ENCODE measurements at regions not wholly inside any gene's neighbourhood (a gene's known extent, or its start where the extent isn't known, plus 50 kb on each side); places are given as distances from the start of the nearest gene placed in this dataset.

GRCh38 chr10:131626274-131626673, 274.5 kb upstream of the PPP2R2D start:
- H3K36me3 ChIP-seq (ENCODE audit: control insufficient read depth, insufficient read depth, low read length): no peaks in the 10 kb centered on the region

GRCh38 chr10:131629026-131629770, 271.6 kb upstream of the PPP2R2D start:
- no peak overlapping the region for H3K27ac ChIP-seq (ENCODE audit: low read length)
- H3K4me1 ChIP-seq (ENCODE audit: control insufficient read depth, insufficient read depth, low read length): no peaks in the 10 kb centered on the region
- H3K27me3 ChIP-seq (ENCODE audit: control insufficient read depth, insufficient read depth, low read length): no peaks in the 10 kb centered on the region
- DNase-seq: no peak
- H3K4me3 ChIP-seq (ENCODE audit: low read length): no peak overlapping the region
- no CpG with 5 or more reads among the region's 4 CpGs for WGBS (ENCODE audit: insufficient coverage, low lambda C conversion rate)
- peaks cover 18% of the 10 kb centered on the region for H3K9me3 ChIP-seq (ENCODE audit: control insufficient read depth, low read depth, low read length)
- H3K36me3 ChIP-seq (ENCODE audit: control insufficient read depth, insufficient read depth, low read length): no peaks in the 10 kb centered on the region

More at GRCh38 chr10:131626274-131626673, 274.5 kb upstream of the PPP2R2D start:
- Histone ChIP-seq H3K27ac (ENCODE audit: low read length) (no peak overlapping the region), H3K4me3 (ENCODE audit: low read length) (no peak overlapping the region), H3K4me1 (ENCODE audit: control insufficient read depth, insufficient read depth, low read length) (no peaks in the 10 kb centered on the region), H3K9me3 (ENCODE audit: control insufficient read depth, low read depth, low read length) (peaks cover 13% of the 10 kb centered on the region), H3K27me3 (ENCODE audit: control insufficient read depth, insufficient read depth, low read length) (no peaks in the 10 kb centered on the region)
- no peak for DNase-seq
- WGBS (ENCODE audit: insufficient coverage, low lambda C conversion rate): no CpG with 5 or more reads among the region's 11 CpGs

DNA sequence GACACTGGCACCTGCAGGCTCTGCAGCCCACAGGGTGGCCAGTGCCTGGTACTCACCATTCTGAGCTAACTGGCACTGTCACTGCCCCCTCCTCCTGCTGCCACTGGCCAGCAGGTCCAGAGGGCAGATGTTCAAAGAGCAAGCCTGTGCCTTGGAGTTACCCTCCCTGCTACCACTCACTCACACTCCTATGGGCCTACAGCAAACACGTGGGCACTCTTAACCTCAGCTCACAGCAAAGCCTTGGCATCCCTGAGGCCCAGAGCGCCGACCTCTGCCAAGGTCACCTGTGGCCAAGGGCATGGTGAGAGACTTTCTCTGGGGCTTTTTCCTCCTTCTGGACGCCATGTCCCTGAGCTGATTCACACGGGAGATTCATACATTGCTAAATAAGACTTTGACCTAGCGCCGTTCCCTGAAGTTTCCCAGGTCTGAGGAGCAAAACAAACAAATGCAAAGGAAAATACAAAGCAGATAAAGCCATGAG, 270.0 kb upstream of the PPP2R2D start:
- DNase-seq: peak in 1 of 2 donors; percentile 27
- Histone ChIP-seq H3K9me3 (ENCODE audit: control insufficient read depth, low read depth, low read length) (peaks cover 10% of the 10 kb centered on the region), H3K4me3 (ENCODE audit: low read length) (no peak overlapping the region), H3K4me1 (ENCODE audit: control insufficient read depth, insufficient read depth, low read length) (no peaks in the 10 kb centered on the region), H3K36me3 (ENCODE audit: control insufficient read depth, insufficient read depth, low read length) (no peaks in the 10 kb centered on the region), H3K27me3 (ENCODE audit: control insufficient read depth, insufficient read depth, low read length) (no peaks in the 10 kb centered on the region), H3K27ac (ENCODE audit: low read length) (no peak overlapping the region)
- WGBS (ENCODE audit: insufficient coverage, low lambda C conversion rate): 0% methylated on average over 2 of the region's 7 CpGs

GRCh38 chr10:131631619-131632018, 269.2 kb upstream of the PPP2R2D start:
- Histone ChIP-seq H3K4me1 (ENCODE audit: control insufficient read depth, insufficient read depth, low read length) (no peaks in the 10 kb centered on the region), H3K36me3 (ENCODE audit: control insufficient read depth, insufficient read depth, low read length) (no peaks in the 10 kb centered on the region), H3K27me3 (ENCODE audit: control insufficient read depth, insufficient read depth, low read length) (no peaks in the 10 kb centered on the region), H3K4me3 (ENCODE audit: low read length) (no peak overlapping the region), H3K9me3 (ENCODE audit: control insufficient read depth, low read depth, low read length) (peaks cover 5% of the 10 kb centered on the region), H3K27ac (ENCODE audit: low read length) (no peak overlapping the region)
- WGBS (ENCODE audit: insufficient coverage, low lambda C conversion rate): no CpG with 5 or more reads among the region's 14 CpGs
- DNase-seq: no peak

- no peak for DNase-seq
- Histone ChIP-seq H3K27me3 (ENCODE audit: control insufficient read depth, insufficient read depth, low read length) (no peaks in the 10 kb centered on the region), H3K27ac (ENCODE audit: low read length) (no peak overlapping the region), H3K4me3 (ENCODE audit: low read length) (no peak overlapping the region), H3K9me3 (ENCODE audit: control insufficient read depth, low read depth, low read length) (peaks cover 9% of the 10 kb centered on the region), H3K4me1 (ENCODE audit: control insufficient read depth, insufficient read depth, low read length) (no peaks in the 10 kb centered on the region), H3K36me3 (ENCODE audit: control insufficient read depth, insufficient read depth, low read length) (no peaks in the 10 kb centered on the region)
- no CpG with 5 or more reads among the region's 3 CpGs for WGBS (ENCODE audit: insufficient coverage, low lambda C conversion rate)
These were observed 265.2 kb upstream of the PPP2R2D start for GRCh38 chr10:131635564-131636015.

GRCh38 chr10:131636116-131636515, 264.7 kb upstream of the PPP2R2D start:
- no peak overlapping the region for H3K27ac ChIP-seq (ENCODE audit: low read length)
- no peak for DNase-seq
- no CpG with 5 or more reads among the region's 9 CpGs for WGBS (ENCODE audit: insufficient coverage, low lambda C conversion rate)
- peaks cover 9% of the 10 kb centered on the region for H3K9me3 ChIP-seq (ENCODE audit: control insufficient read depth, low read depth, low read length)
- H3K4me3 ChIP-seq (ENCODE audit: low read length): no peak overlapping the region
- H3K4me1 ChIP-seq (ENCODE audit: control insufficient read depth, insufficient read depth, low read length): no peaks in the 10 kb centered on the region
- no peaks in the 10 kb centered on the region for H3K27me3 ChIP-seq (ENCODE audit: control insufficient read depth, insufficient read depth, low read length)
- no peaks in the 10 kb centered on the region for H3K36me3 ChIP-seq (ENCODE audit: control insufficient read depth, insufficient read depth, low read length)

DNA sequence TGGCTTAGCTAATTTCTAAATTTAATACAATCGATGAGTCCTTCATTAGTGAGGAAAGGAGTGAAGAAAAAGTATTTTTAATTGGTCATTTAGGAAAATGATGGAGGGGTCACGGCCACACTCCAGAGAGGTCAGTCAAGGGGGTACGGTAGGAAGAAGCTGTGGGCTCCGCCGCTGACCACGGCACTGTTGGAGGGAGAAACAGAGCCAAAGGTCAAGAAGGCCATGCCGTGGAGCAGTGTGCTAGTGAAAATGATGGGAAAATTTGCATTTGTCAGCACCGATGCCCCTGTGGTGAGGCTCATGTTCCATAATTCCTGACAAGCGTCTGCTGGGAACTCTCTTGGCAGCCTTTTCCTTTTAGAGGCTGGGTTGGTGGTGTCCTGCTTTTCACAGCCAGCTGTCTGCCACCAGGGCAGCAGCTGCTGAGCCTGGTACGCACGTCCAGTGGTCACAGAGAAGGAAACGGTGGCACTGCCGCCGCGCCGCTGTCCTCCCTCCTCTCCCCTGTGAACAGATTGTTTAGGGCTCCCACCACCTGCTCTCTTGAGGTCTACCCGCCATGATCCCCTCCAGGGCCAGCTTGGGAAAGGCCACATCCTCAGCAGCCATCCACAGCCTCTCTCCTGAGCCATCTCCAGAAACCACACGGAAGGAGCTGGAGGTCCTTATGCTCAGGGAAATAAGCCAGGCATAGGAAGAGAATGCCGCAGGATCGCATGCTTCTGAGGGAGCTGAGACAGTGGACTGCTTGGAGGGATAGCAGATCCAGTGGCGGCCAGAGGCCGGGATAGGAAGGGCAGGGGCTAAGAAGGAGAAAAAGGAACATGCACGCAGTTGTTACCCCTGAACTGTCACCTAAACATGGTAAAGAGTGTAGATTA, 263.7 kb upstream of the PPP2R2D start:
- H3K36me3 ChIP-seq (ENCODE audit: control insufficient read depth, insufficient read depth, low read length): no peaks in the 10 kb centered on the region
- no peaks in the 10 kb centered on the region for H3K4me1 ChIP-seq (ENCODE audit: control insufficient read depth, insufficient read depth, low read length)
- H3K27ac ChIP-seq (ENCODE audit: low read length): no peak overlapping the region
- H3K4me3 ChIP-seq (ENCODE audit: low read length): no peak overlapping the region
- no peaks in the 10 kb centered on the region for H3K27me3 ChIP-seq (ENCODE audit: control insufficient read depth, insufficient read depth, low read length)
- WGBS (ENCODE audit: insufficient coverage, low lambda C conversion rate): no CpG with 5 or more reads among the region's 23 CpGs
- no peak for DNase-seq
- H3K9me3 ChIP-seq (ENCODE audit: control insufficient read depth, low read depth, low read length): peaks cover 4% of the 10 kb centered on the region

- no peaks in the 10 kb centered on the region for H3K27me3 ChIP-seq (ENCODE audit: control insufficient read depth, insufficient read depth, low read length)
- no peaks in the 10 kb centered on the region for H3K4me1 ChIP-seq (ENCODE audit: control insufficient read depth, insufficient read depth, low read length)
- no CpG with 5 or more reads among the region's 14 CpGs for WGBS (ENCODE audit: insufficient coverage, low lambda C conversion rate)
- H3K9me3 ChIP-seq (ENCODE audit: control insufficient read depth, low read depth, low read length): peaks cover 4% of the 10 kb centered on the region
- H3K36me3 ChIP-seq (ENCODE audit: control insufficient read depth, insufficient read depth, low read length): no peaks in the 10 kb centered on the region
- no peak overlapping the region for H3K27ac ChIP-seq (ENCODE audit: low read length)
- no peak overlapping the region for H3K4me3 ChIP-seq (ENCODE audit: low read length)
- no peak for DNase-seq
These were observed 262.5 kb upstream of the PPP2R2D start for GRCh38 chr10:131638049-131638879.

GRCh38 chr10:131638880-131639278, 261.9 kb upstream of the PPP2R2D start:
- no peak for DNase-seq
- Histone ChIP-seq H3K4me1 (ENCODE audit: control insufficient read depth, insufficient read depth, low read length) (no peaks in the 10 kb centered on the region), H3K27ac (ENCODE audit: low read length) (no peak overlapping the region), H3K4me3 (ENCODE audit: low read length) (no peak overlapping the region), H3K27me3 (ENCODE audit: control insufficient read depth, insufficient read depth, low read length) (no peaks in the 10 kb centered on the region), H3K36me3 (ENCODE audit: control insufficient read depth, insufficient read depth, low read length) (no peaks in the 10 kb centered on the region), H3K9me3 (ENCODE audit: control insufficient read depth, low read depth, low read length) (peaks cover 4% of the 10 kb centered on the region)
- WGBS (ENCODE audit: insufficient coverage, low lambda C conversion rate): no CpG with 5 or more reads among the region's 4 CpGs

All from large intestine (tissue), 3 donors.